ENCODE measurements at regions not wholly inside any gene's neighbourhood (a gene's known extent, or its start where the extent isn't known, plus 50 kb on each side); places are given as distances from the start of the nearest gene placed in this dataset.
"Not testable (repeated sequence)": the region's sequence is repeated elsewhere in the genome, so short reads cannot be mapped to it uniquely, and the experiment has no call there.

- no peak for DNase-seq (ENCODE audit: low read depth)
Measured at GRCh38 chr5:39650008-39650762, 225.4 kb upstream of the DAB2 start.

GRCh38 chr5:39648848-39649227 lies 224.1 kb upstream of the DAB2 start:
- DNase-seq (ENCODE audit: low read depth) = no peak

- no peak for DNase-seq (ENCODE audit: low read depth)
Measured at GRCh38 chr5:39648085-39648847, 223.5 kb upstream of the DAB2 start.

GRCh38 chr5:39640552-39640951 lies 215.8 kb upstream of the DAB2 start:
- no peak for DNase-seq (ENCODE audit: low read depth)

GRCh38 chr5:39639618-39640089 lies 214.9 kb upstream of the DAB2 start:
- DNase-seq (ENCODE audit: low read depth) = no peak

- no peak for DNase-seq (ENCODE audit: low read depth)
Measured at GRCh38 chr5:39638813-39639212, 214.0 kb upstream of the DAB2 start.

GRCh38 chr5:39633057-39633456 lies 208.3 kb upstream of the DAB2 start:
- no peak for DNase-seq (ENCODE audit: low read depth)

GRCh38 chr5:39631958-39632357 lies 207.2 kb upstream of the DAB2 start:
- no peak for DNase-seq (ENCODE audit: low read depth)

- no peak for DNase-seq (ENCODE audit: low read depth)
Measured at GRCh38 chr5:39629946-39630345, 205.2 kb upstream of the DAB2 start.

- DNase-seq (ENCODE audit: low read depth) = no peak
Measured at GRCh38 chr5:39628348-39628747, 203.6 kb upstream of the DAB2 start.

GRCh38 chr5:39624890-39625289 lies 200.1 kb upstream of the DAB2 start:
- no peak for DNase-seq (ENCODE audit: low read depth)

GRCh38 chr5:39624268-39624886 lies 199.6 kb upstream of the DAB2 start:
- DNase-seq (ENCODE audit: low read depth) = no peak

- no peak for DNase-seq (ENCODE audit: low read depth)
Measured at GRCh38 chr5:39623291-39623865, 198.6 kb upstream of the DAB2 start.

- DNase-seq (ENCODE audit: low read depth) = no peak
Measured at GRCh38 chr5:39622281-39622680, 197.5 kb upstream of the DAB2 start.

GRCh38 chr5:39619168-39619818 lies 194.5 kb upstream of the DAB2 start:
- no peak for DNase-seq (ENCODE audit: low read depth)

- DNase-seq (ENCODE audit: low read depth) = no peak
Measured at GRCh38 chr5:39618391-39618790, 193.6 kb upstream of the DAB2 start.

GRCh38 chr5:39616131-39616530 lies 191.4 kb upstream of the DAB2 start:
- no peak for DNase-seq (ENCODE audit: low read depth)

- not testable (repeated sequence) for DNase-seq (ENCODE audit: low read depth)
Measured at GRCh38 chr5:39611076-39611475, 186.3 kb upstream of the DAB2 start.

- no peak for DNase-seq (ENCODE audit: low read depth)
Measured at GRCh38 chr5:39608024-39608423, 183.2 kb upstream of the DAB2 start.

- no peak for DNase-seq (ENCODE audit: low read depth)
Measured at GRCh38 chr5:39606591-39606990, 181.8 kb upstream of the DAB2 start.

- DNase-seq (ENCODE audit: low read depth) = no peak
Measured at GRCh38 chr5:39605588-39606575, 181.1 kb upstream of the DAB2 start.

All from GM04504 (cell line).